ENCODE measurements at regions not wholly inside any gene's neighbourhood (a gene's known extent, or its start where the extent isn't known, plus 50 kb on each side); places are given as distances from the start of the nearest gene placed in this dataset.
A peak's percentile ranks its signal among the peaks of the same experiment; 100 is the strongest.

DNA sequence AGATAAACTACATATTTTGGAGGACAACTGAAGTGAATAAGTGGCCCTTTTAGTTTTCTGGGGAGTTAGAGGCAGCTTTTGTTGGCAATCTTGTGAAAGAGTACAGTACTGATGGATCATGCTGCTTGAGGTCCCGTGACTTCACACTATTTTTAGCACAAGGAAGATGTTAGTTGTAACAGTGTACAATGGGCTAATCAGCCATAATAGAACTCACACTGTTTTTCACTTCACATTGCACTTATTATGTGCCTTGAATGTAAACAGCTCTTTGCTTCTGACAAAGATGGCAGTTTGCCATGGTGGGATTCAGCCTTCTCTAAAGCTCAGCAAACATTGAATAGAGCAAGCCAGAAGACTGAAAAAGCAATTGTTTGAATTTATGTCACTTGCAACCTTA, 176.7 kb upstream of the ZNF608 start:
- DNase-seq (ENCODE audit: low spot score), result no peak

- DNase-seq (ENCODE audit: low spot score), result no peak
These were observed 178.3 kb upstream of the ZNF608 start for GRCh38 chr5:124924729-124925128.

GRCh38 chr5:124927735-124928134, 181.3 kb upstream of the ZNF608 start:
- no peak for DNase-seq (ENCODE audit: low spot score)

GRCh38 chr5:124929000-124929399, 182.6 kb upstream of the ZNF608 start:
- DNase-seq (ENCODE audit: low spot score), result no peak

DNA sequence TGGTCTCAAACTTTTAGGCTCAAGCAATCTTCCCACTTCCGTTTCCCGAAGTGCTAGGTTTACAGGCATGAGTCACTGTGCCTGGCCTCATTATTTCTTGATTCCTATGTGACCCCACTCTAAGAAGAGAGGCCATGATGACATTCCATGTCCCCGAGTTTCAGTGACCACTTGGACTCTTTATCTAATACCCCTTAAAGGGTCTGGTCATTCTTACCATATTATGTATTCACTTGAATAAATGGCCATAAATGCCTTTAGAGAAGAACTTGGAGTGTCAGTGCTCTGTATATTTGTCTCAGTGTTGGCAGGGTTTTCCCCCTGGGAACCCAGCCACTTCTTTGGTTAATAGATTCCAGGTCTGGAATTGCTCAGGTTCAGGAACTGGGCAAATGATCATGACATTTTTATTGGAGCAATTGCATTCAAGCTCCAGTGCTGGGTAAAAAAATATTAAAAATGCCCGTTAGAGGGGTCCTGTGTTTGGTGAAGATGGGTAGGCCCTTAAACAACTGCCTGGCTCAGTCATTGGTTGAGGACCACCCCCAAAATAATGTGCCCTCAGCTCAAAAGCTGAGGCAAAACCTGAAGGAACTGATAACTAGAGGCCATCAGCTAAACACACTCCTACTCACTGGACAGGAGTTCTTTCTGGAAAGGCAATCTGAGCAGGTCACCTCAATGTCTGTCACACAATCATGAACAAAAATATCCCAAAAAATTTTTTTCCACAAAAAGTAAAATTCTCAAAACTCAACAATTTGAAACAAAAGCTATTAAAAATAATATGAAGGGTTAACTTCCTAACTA, 186.6 kb upstream of the ZNF608 start:
- DNase-seq (ENCODE audit: low spot score), result peak; percentile 55

DNA sequence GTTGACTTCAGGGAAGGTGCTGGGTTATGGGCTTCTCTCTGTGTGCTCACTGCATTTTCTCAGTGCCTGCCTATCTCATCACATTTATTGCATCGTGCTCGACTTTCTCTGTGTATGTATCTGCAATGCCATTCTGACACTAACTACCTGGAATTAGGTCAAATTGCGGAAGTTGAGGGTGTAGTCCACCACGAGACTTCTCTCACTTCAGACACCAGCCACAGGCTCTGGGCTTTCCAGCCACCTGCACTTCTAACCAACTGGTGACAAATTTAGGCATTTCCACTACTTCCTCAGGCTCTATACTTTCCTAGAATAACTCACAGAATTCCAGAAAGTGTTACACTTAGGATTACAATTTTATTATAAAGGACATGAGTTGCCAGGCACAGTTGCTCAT, 188.6 kb upstream of the ZNF608 start:
- no peak for DNase-seq (ENCODE audit: low spot score)

GRCh38 chr5:124936626-124936933, 190.1 kb upstream of the ZNF608 start:
- no peak for DNase-seq (ENCODE audit: low spot score)

GRCh38 chr5:124941051-124942049, 194.9 kb upstream of the ZNF608 start:
- DNase-seq (ENCODE audit: low spot score), result no peak

DNA sequence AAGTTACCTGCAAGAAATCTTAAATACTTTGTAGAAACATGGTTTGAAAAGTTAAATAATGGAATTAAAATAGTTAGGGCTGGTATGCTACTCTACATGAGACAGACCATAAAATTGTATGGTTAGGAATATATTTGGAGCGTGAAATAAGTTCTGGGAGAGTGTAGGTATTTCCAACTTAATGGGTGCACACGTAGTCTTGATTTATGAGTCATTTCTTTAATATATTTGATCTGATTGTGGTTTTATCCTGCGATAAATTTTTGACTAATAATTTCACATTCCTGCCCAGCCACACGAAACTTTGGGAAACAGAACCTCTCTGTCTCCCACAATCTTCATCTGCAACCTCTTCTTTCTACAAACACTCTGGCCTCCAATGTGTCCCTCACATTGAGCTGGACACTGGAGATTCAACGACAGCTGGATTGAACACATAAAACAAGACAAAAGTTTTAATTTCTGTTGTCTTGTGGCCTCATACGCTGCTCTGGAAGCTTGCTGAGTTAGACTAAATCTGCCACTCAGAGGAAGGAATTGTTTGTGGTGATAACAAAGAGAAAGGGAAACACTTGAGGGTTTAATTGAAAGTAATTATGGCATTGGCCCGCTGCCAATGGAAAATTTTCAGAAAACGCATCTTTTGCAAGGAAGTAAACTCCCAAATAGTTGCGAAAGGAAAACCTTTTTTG, 201.8 kb upstream of the ZNF608 start:
- no peak for DNase-seq (ENCODE audit: low spot score)

GRCh38 chr5:124948754-124949275, 202.4 kb upstream of the ZNF608 start:
- no peak for DNase-seq (ENCODE audit: low spot score)

DNA sequence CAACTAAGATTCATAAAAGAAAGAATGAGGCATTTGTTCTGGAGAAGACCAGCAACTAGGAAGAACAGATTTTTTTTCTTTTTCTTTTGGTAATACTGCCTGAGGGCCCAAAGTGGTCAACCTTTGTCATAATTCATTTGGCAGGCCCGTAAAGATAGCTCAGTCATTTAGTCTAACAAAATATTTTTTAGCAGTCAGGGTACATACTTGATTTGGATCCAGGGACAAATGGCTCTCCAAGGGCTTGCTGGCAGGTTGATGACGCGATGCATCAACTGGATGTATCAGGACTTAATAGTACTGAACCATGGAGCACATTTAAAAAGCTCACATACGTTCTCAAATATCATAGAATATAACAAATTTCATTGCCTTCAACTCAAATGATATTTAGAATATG, 203.4 kb upstream of the ZNF608 start:
- no peak for DNase-seq (ENCODE audit: low spot score)

DNA sequence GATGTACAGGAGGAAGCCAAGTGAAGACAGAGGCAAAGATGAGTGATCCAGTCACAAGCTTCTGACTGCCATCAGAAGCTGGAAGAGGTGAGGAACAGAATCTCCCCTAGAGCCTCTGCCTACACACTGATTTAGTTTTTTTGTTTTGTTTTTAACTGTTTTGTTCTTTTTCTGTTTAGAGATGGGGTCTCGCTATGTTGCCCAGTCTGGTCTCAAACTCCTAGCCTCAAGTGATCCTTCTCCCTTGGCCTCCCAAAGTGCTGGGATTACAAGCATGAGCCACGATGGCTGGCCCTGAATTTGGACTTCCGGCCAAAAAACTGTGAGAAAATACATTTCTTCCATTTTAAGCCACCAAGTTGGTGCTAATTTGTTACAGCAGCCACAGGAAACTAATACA, 204.7 kb upstream of the ZNF608 start:
- DNase-seq (ENCODE audit: low spot score), result no peak

DNA sequence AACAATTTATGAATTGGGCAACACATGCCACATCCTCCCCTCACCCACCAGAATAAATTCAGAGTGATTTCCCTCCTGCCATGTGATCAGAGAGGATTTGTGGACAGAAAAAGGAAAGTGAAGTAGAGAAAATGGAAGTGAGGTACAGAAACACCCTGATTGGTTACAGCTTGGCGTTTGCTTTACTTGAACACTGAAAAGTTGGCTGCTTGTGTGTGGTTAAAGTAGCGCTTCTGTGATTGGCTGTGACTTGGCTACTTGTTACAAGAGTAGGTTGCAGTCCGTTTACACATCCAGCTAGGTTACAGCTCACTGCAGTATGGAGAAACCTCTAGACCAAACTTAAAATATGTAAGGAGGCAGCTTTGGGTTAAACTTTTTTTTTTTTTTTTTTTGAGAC, 205.2 kb upstream of the ZNF608 start:
- no peak for DNase-seq (ENCODE audit: low spot score)

DNA sequence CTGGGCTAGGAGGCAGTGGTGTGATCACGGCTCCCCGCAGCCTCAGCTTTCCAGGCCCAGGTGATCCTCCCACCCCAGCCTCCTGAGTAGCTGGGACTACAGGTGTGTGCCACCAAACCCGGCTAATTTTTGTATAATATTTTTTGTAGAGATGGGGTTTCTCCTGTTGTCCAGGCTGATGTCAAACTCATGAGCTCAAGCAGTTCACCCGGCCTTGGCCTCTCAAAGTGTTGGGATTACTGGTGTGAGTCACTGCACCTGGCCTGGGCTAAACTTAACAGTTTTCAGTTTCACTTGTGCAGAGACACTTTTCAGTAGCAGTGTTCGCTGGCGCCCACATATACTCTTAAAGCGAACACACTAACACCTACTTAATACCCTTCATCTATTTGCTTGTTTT, 205.6 kb upstream of the ZNF608 start:
- no peak for DNase-seq (ENCODE audit: low spot score)

GRCh38 chr5:124952566-124952965, 206.1 kb upstream of the ZNF608 start:
- no peak for DNase-seq (ENCODE audit: low spot score)

GRCh38 chr5:124954784-124955183, 208.3 kb upstream of the ZNF608 start:
- DNase-seq (ENCODE audit: low spot score), result no peak

DNA sequence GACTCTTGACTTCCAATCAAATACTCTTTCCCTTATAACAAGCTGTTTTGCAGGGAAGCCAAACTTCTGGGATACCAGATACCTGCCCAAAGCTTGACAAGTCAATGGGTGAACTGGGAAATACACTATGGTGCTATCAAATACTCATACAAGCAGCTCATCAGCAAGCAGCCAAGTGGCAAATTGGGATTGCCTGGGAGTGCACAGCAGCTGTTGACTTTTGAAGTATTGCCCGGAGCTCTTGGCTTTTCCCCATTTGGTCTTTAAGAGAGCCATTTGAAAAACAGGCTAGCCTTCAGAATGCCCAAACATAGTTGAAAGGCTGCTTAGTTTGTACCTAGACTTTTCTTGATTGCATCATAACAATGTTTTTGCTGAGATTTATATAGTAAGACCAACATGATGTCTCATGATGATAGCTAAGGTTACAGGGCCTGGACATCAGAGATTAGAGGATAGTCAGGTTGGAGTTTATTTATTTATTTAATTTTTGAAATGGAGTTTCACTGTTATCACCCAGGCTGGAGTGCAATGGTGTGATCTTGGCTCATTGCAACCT, 210.1 kb upstream of the ZNF608 start:
- DNase-seq (ENCODE audit: low spot score), result no peak

- no peak for DNase-seq (ENCODE audit: low spot score)
These were observed 210.6 kb upstream of the ZNF608 start for GRCh38 chr5:124957063-124957462.

DNA sequence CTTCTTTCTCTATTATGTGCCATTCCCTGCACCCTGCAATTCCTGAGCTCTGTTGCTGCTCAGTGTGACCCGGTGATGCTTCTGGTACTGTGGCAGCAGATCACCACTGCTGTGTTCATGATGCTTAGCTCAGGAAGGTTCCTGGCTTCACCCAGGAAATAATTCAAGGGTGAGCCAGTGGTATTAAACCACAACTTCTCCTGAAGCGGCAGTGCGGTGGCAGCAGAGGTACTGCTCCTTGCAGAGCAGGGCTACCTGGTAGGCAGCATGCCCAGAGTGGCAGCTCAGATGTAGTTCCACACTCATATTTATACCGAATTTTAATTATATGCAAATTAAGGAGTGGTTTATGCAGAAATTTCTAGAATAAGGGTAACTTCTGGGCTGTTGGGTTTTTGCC, 213.8 kb upstream of the ZNF608 start:
- DNase-seq (ENCODE audit: low spot score), result no peak

DNA sequence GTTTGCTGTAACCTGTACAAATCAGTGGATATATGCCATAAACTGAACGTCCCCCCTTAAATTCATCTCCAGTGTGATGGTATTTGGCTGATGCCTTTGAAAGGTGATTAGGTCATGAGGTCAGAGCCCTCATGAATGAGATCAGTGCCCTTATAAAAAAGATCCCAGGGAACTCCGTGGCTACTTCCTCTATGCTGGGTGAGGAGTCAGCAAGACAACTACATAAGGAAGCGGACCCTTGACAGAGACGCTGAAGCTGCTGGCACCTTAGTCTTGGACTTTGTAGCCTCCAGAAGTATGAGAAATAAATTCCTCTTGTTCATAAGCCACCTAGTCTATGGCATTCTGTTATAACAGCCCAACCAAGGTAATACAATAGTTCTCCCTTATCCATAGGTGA, 215.1 kb upstream of the ZNF608 start:
- DNase-seq (ENCODE audit: low spot score), result no peak

- DNase-seq (ENCODE audit: low spot score), result no peak
These were observed 215.7 kb upstream of the ZNF608 start for GRCh38 chr5:124962111-124962510.

DNA sequence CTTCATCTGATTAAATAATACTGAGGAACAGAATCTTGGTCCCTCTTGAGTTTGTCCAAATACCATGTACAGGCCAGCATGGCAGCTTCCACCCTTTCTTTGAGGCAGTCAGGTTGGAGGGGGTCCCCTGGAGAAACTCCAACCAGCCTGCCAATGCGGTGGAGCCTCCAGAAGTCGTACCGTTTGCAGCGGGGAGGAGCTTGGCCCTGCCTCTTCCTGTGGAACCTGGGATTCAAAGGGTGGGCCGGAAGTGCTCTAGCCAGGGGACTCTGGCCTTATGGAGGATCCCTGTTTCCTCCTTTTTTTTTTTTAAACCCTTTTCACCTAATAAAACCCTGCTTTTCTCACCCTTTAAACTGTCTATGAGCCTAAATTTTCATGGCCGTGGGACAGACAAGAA, 216.3 kb upstream of the ZNF608 start:
- no peak for DNase-seq (ENCODE audit: low spot score)
